Astrocyte (in vitro differentiated cells and primary cell): ENCODE measurements at regions not wholly inside any gene's neighbourhood (a gene's known extent, or its start where the extent isn't known, plus 50 kb on each side); places are given as distances from the start of the nearest gene placed in this dataset.

Experiments used
- DNase-seq: peaks from one replicate; pipeline ENCODE4 v3.0.0-alpha.2; 2010; ENCODE audit warnings: low read depth
- FAIRE-seq: peaks from 2 replicates; lab custom pipeline; 2011; peaks lifted over from hg19 to GRCh38; lab: Jason Lieb, UNC
- H2AFZ ChIP-seq: 2 replicates; pipeline ENCODE4 v1.6.0; 2012; ENCODE audit warnings: low read depth, low read length, inconsistent platforms
- H3K27ac ChIP-seq: 2 replicates; pipeline ENCODE4 v1.5.1; 2011; ENCODE audit warnings: low read depth, low read length, inconsistent platforms
- H3K27me3 ChIP-seq: 2 replicates; pipeline ENCODE4 v1.6.0; 2011; ENCODE audit warnings: low read length, inconsistent platforms; ENCODE audit not compliant: insufficient read depth
- H3K36me3 ChIP-seq: 2 replicates; pipeline ENCODE4 v1.5.1; 2011; ENCODE audit warnings: low read length, inconsistent platforms; ENCODE audit not compliant: insufficient read depth
- H3K4me1 ChIP-seq: 2 replicates; pipeline ENCODE4 v1.5.1; 2011; ENCODE audit warnings: low read length, inconsistent platforms; ENCODE audit not compliant: insufficient read depth
- H3K4me2 ChIP-seq: 2 replicates; pipeline ENCODE4 v1.6.0; 2012; ENCODE audit warnings: low read length, inconsistent platforms
- H3K4me3 ChIP-seq: 2 replicates; pipeline ENCODE4 v1.5.1; 2011; ENCODE audit warnings: low read depth, mild to moderate bottlenecking, low read length, inconsistent platforms; ENCODE audit not compliant: insufficient read depth
- H3K79me2 ChIP-seq: 2 replicates; pipeline ENCODE4 v1.6.0; 2012; ENCODE audit warnings: mild to moderate bottlenecking, low read length, inconsistent platforms; ENCODE audit not compliant: insufficient read depth
- H3K9ac ChIP-seq: 2 replicates; pipeline ENCODE4 v1.6.0; 2012; ENCODE audit warnings: mild to moderate bottlenecking, low read length, inconsistent platforms
- H3K9me3 ChIP-seq: 2 replicates; pipeline ENCODE4 v1.5.1; 2012; ENCODE audit warnings: low read depth, mild to moderate bottlenecking, low read length, inconsistent platforms; ENCODE audit not compliant: insufficient read depth
- H4K20me1 ChIP-seq: 2 replicates; pipeline ENCODE4 v1.6.0; 2012; ENCODE audit warnings: low read length, inconsistent platforms; ENCODE audit not compliant: insufficient read depth
- H3K27ac Mint-ChIP-seq: one replicate; pipeline ENCODE4 v1.8.0; 2021; ENCODE audit warnings: mild to moderate bottlenecking, mixed read lengths; ENCODE audit not compliant: unreplicated experiment
- H3K27me3 Mint-ChIP-seq: one replicate; pipeline ENCODE4 v1.8.0; 2021; ENCODE audit warnings: low read depth, mixed read lengths; ENCODE audit not compliant: unreplicated experiment
- H3K36me3 Mint-ChIP-seq: one replicate; pipeline ENCODE4 v1.8.0; 2021; ENCODE audit warnings: low read depth, mixed read lengths; ENCODE audit not compliant: unreplicated experiment
- H3K4me1 Mint-ChIP-seq: one replicate; pipeline ENCODE4 v1.8.0; 2021; ENCODE audit warnings: low read depth, mixed read lengths; ENCODE audit not compliant: unreplicated experiment
- H3K4me3 Mint-ChIP-seq: one replicate; pipeline ENCODE4 v1.8.0; 2021; ENCODE audit warnings: mild to moderate bottlenecking, moderate library complexity, mixed read lengths; ENCODE audit not compliant: unreplicated experiment
- H3K9me3 Mint-ChIP-seq: one replicate; pipeline ENCODE4 v1.8.0; 2021; ENCODE audit warnings: mild to moderate bottlenecking, mixed read lengths; ENCODE audit not compliant: unreplicated experiment
- CTCF ChIP-seq: IDR thresholded peaks from 2 replicates; pipeline ENCODE4 v1.5.1; 2011; ENCODE audit warnings: low read depth, mild to moderate bottlenecking, inconsistent platforms, low read length, moderate library complexity; ENCODE audit not compliant: insufficient read depth
- EZH2 ChIP-seq: IDR thresholded peaks from 2 replicates; pipeline ENCODE4 v1.6.1; 2012; ENCODE audit warnings: mild to moderate bottlenecking, low read length, inconsistent platforms; ENCODE audit not compliant: insufficient read depth

DNA sequence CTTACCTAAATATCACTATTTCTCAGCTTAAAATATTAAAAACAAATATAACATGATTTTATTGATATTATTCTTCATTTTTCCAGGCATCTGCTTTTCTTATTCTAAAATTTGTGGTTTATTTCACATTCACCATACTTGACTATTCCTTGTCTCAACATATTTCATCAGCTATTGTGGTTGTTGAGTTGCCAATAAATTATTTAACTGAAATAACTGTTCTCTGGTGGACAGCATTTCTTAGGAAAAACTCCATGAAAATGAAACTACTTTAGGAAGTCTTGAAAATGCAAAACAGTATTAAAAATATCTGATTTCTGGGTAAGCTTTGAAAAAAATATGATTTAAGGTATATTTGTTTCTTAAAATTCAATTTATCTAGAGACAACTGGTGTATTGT, 122.9 kb upstream of the SEMA3A start:
- TF ChIP-seq CTCF: no peak
- TF ChIP-seq EZH2: no peak
- Histone ChIP-seq H3K9ac (no peak overlapping the region), H2AFZ (no peak overlapping the region), H4K20me1 (no peaks in the 10 kb centered on the region), H3K4me1 (no peaks in the 10 kb centered on the region), H3K4me2 (no peak overlapping the region), H3K27me3 (no peaks in the 10 kb centered on the region), H3K79me2 (no peaks in the 10 kb centered on the region), H3K36me3 (no peaks in the 10 kb centered on the region), H3K4me3 (no peak overlapping the region), H3K27ac (no peak overlapping the region), H3K9me3 (no peaks in the 10 kb centered on the region)
- no peaks in the 10 kb centered on the region for H3K9me3 Mint-ChIP-seq
- H3K4me1 Mint-ChIP-seq: no peaks in the 10 kb centered on the region
- no peak overlapping the region for H3K4me3 Mint-ChIP-seq
- H3K27me3 Mint-ChIP-seq: no peaks in the 10 kb centered on the region
- FAIRE-seq (no peak), DNase-seq (no peak)
- no peaks in the 10 kb centered on the region for H3K36me3 Mint-ChIP-seq
- H3K27ac Mint-ChIP-seq: no peak overlapping the region

DNA sequence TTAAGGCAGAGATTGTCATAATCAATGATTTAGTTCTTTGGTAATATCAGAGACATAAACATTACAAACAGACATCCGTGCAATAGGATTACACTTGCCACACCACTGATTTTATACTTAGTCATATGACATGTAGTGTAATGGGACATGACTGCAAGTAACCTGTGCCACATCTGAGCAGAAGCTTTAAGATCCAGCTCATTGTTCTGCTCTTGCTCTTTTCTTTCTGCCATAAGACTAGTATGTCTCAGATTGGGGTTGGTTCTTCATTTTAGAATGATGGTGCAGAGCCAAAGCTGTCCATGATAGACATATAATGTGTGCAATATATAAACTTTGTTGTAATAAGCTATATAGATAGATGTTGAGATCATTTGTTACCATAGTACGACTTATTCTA, 119.7 kb upstream of the SEMA3A start:
- Mint-ChIP-seq H3K4me3 (no peak overlapping the region), H3K27ac (no peak overlapping the region)

More for the DNA sequence above, 119.7 kb upstream of the SEMA3A start:
- Histone ChIP-seq H4K20me1 (no peaks in the 10 kb centered on the region), H3K79me2 (no peaks in the 10 kb centered on the region), H3K27ac (no peak overlapping the region), H2AFZ (no peak overlapping the region), H3K4me2 (no peak overlapping the region), H3K27me3 (no peaks in the 10 kb centered on the region), H3K9me3 (no peaks in the 10 kb centered on the region), H3K4me3 (no peak overlapping the region), H3K4me1 (no peaks in the 10 kb centered on the region), H3K9ac (no peak overlapping the region), H3K36me3 (no peaks in the 10 kb centered on the region)
- Mint-ChIP-seq H3K9me3 (no peaks in the 10 kb centered on the region), H3K27me3 (no peaks in the 10 kb centered on the region), H3K36me3 (no peaks in the 10 kb centered on the region), H3K4me1 (no peaks in the 10 kb centered on the region)
- TF ChIP-seq EZH2 (no peak), CTCF (no peak)
- DNase-seq (no peak), FAIRE-seq (peak; percentile 26)
